Thyroid gland (tissue), 4 donors: ENCODE measurements at regions not wholly inside any gene's neighbourhood (a gene's known extent, or its start where the extent isn't known, plus 50 kb on each side); places are given as distances from the start of the nearest gene placed in this dataset.

Source experiments
- DNase-seq, 2 donors: peaks; one replicate each; pipeline ENCODE4 v3.0.0-alpha.2; 2019
- H3K27ac ChIP-seq, 3 donors: fragments of 200-600 bp; sonication (generic); 1 replicate in 2 of 3; 2 replicates in 1 of 3; pipeline ENCODE4 v1.5.1; 2016 to 2019; ENCODE audit warnings: mild to moderate bottlenecking in 1 of 3, moderate library complexity in 1 of 3
- H3K27me3 ChIP-seq: fragments of 200-600 bp; sonication (generic); one replicate; pipeline ENCODE4 v1.5.1; 2019
- H3K36me3 ChIP-seq, 2 donors: fragments of 200-600 bp; sonication (generic); one replicate each; pipeline ENCODE4 v1.5.1; 2016 to 2019
- H3K4me1 ChIP-seq, 2 donors: fragments of 200-600 bp; sonication (generic); one replicate each; pipeline ENCODE4 v1.5.1; 2017 to 2019
- H3K4me3 ChIP-seq, 3 donors: fragments of 200-600 bp; sonication (generic); replicated peaks in 1 of 3; 1 replicate in 2 of 3; 2 replicates in 1 of 3; pipeline ENCODE4 v1.5.1; 2016; ENCODE audit warnings: mild to moderate bottlenecking in 1 of 3
- H3K9me3 ChIP-seq: fragments of 200-600 bp; sonication (generic); one replicate; pipeline ENCODE4 v1.5.1; 2017
- POLR2A ChIP-seq, 2 donors: fragments of 450-650 bp; IDR thresholded peaks; one replicate each; pipeline ENCODE4 v1.6.1; 2017; ENCODE audit warnings: antibody characterized with exemption in 2 of 2, mild to moderate bottlenecking in 2 of 2, moderate library complexity in 1 of 2
- WGBS, 2 donors: methylation state at CpG; one replicate each; pipeline ENCODE4 v1.1.5; 2017; 5-methylcytosine and 5-hydroxymethylcytosine counted together
- intact Hi-C: fragments of 100-400 bp; cut with DNase I; formaldehyde crosslinking; loops from one replicate; pipeline ENCODE4 v1.15.1; 2023
- TF ChIP-seq, protein P1 (sequence below), 6 experiments: fragments of 200-600 bp in 3 of 6; fragments of 450-650 bp in 3 of 6; sonication (generic) in 3 of 6; IDR thresholded peaks; one replicate each; pipeline ENCODE4 v1.5.1; 2016 to 2019; ENCODE audit warnings: antibody characterized with exemption in 6 of 6, mild to moderate bottlenecking in 2 of 6, inconsistent platforms in 1 of 6, moderate library complexity in 1 of 6

GRCh38 chr4:123588631-123589241 is 192.1 kb downstream of the SPRY1 start:
- TF ChIP-seq, protein P1, sequence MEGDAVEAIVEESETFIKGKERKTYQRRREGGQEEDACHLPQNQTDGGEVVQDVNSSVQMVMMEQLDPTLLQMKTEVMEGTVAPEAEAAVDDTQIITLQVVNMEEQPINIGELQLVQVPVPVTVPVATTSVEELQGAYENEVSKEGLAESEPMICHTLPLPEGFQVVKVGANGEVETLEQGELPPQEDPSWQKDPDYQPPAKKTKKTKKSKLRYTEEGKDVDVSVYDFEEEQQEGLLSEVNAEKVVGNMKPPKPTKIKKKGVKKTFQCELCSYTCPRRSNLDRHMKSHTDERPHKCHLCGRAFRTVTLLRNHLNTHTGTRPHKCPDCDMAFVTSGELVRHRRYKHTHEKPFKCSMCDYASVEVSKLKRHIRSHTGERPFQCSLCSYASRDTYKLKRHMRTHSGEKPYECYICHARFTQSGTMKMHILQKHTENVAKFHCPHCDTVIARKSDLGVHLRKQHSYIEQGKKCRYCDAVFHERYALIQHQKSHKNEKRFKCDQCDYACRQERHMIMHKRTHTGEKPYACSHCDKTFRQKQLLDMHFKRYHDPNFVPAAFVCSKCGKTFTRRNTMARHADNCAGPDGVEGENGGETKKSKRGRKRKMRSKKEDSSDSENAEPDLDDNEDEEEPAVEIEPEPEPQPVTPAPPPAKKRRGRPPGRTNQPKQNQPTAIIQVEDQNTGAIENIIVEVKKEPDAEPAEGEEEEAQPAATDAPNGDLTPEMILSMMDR (IDR thresholded peaks at IDR 0.05): no peak
- TF ChIP-seq POLR2A (IDR thresholded peaks at IDR 0.05): no peak
- intact Hi-C loops: no loop called here
- no peaks in the 10 kb centered on the region for H3K36me3 ChIP-seq

GRCh38 chr4:123589301-123589700 is 192.7 kb downstream of the SPRY1 start:
- intact Hi-C loops: no loop called here
- no peak overlapping the region for H3K27ac ChIP-seq
- no peaks in the 10 kb centered on the region for H3K36me3 ChIP-seq
- no peak for DNase-seq
- no peak overlapping the region for H3K4me3 ChIP-seq
- no peaks in the 10 kb centered on the region for H3K9me3 ChIP-seq
- TF ChIP-seq, protein P1 (IDR thresholded peaks at IDR 0.05): no peak
- no peak for TF ChIP-seq POLR2A (IDR thresholded peaks at IDR 0.05)
- no peaks in the 10 kb centered on the region for H3K27me3 ChIP-seq
- WGBS, 2 donors: 91 to 92% methylated on average over 3 of the region's 3 CpGs
- no peaks in the 10 kb centered on the region for H3K4me1 ChIP-seq

More at GRCh38 chr4:123588631-123589241, 192.1 kb downstream of the SPRY1 start:
- H3K27me3 ChIP-seq: no peaks in the 10 kb centered on the region
- H3K27ac ChIP-seq: peak overlapping the region in 2 of 3 donors; percentile 2 to 31
- no peaks in the 10 kb centered on the region for H3K9me3 ChIP-seq
- 78 to 81% methylated on average over 8 of the region's 8 CpGs for WGBS, 2 donors
- H3K4me1 ChIP-seq: no peaks in the 10 kb centered on the region
- no peak for DNase-seq
- no peak overlapping the region for H3K4me3 ChIP-seq

GRCh38 chr4:123591875-123592274 is 195.3 kb downstream of the SPRY1 start:
- no peaks in the 10 kb centered on the region for H3K27me3 ChIP-seq
- 93 to 99% methylated on average over 2 of the region's 2 CpGs for WGBS, 2 donors
- DNase-seq: no peak
- no peak overlapping the region for H3K4me3 ChIP-seq
- TF ChIP-seq, protein P1 (IDR thresholded peaks at IDR 0.05): no peak
- no peak for TF ChIP-seq POLR2A (IDR thresholded peaks at IDR 0.05)
- intact Hi-C loops: no loop called here
- no peak overlapping the region for H3K27ac ChIP-seq
- H3K36me3 ChIP-seq: no peaks in the 10 kb centered on the region
- H3K4me1 ChIP-seq: no peaks in the 10 kb centered on the region
- H3K9me3 ChIP-seq: no peaks in the 10 kb centered on the region

- Histone ChIP-seq H3K9me3 (no peaks in the 10 kb centered on the region), H3K27me3 (no peaks in the 10 kb centered on the region), H3K4me1 (no peaks in the 10 kb centered on the region), H3K4me3 (no peak overlapping the region), H3K36me3 (no peaks in the 10 kb centered on the region), H3K27ac (no peak overlapping the region)
- 80 to 85% methylated on average over 3 of the region's 3 CpGs for WGBS, 2 donors
- intact Hi-C loops: no loop called here
- no peak for DNase-seq
- TF ChIP-seq, protein P1 (IDR thresholded peaks at IDR 0.05): no peak
- TF ChIP-seq POLR2A (IDR thresholded peaks at IDR 0.05): no peak
Measured at GRCh38 chr4:123593655-123594054, 197.1 kb downstream of the SPRY1 start.

DNA sequence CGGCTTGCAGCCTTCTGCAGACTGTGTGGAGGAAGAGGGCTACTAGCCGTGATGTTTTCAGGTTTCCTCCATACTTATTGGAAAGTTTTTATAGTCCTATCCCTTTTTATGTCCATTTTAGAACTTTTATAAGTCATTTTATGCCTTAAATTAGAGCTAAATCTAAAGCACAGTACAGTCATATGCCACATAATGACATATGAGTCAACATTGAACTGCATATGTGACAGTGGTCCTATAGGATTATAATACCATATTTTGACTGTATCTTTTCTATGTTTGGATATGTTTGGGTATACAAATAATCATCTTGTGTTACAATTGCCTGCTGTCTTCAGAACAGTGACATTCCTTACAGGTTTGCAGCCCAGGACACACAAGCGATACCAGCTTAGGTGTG is 200.2 kb downstream of the SPRY1 start:
- intact Hi-C loops: no loop called here
- WGBS, 2 donors: 96 to 99% methylated on average over 3 of the region's 3 CpGs

More for the DNA sequence above, 200.2 kb downstream of the SPRY1 start:
- Histone ChIP-seq H3K4me3 (no peak overlapping the region), H3K27me3 (no peaks in the 10 kb centered on the region), H3K4me1 (peaks cover 0 to 4% of the 10 kb centered on the region in 2 donors), H3K27ac (no peak overlapping the region), H3K36me3 (no peaks in the 10 kb centered on the region), H3K9me3 (no peaks in the 10 kb centered on the region)
- no peak for DNase-seq
- no peak for TF ChIP-seq POLR2A (IDR thresholded peaks at IDR 0.05)
- TF ChIP-seq, protein P1 (IDR thresholded peaks at IDR 0.05): no peak
